Nephron (organoid): ENCODE measurements at regions not wholly inside any gene's neighbourhood (a gene's known extent, or its start where the extent isn't known, plus 50 kb on each side); places are given as distances from the start of the nearest gene placed in this dataset.
"Not testable (repeated sequence)": the region's sequence is repeated elsewhere in the genome, so short reads cannot be mapped to it uniquely, and the experiment has no call there.

Experiments used
- H3K27ac Mint-ChIP-seq, 3 experiments: 2 replicates each; pipeline ENCODE4 v1.8.0; 2020; ENCODE audit warnings: mixed read lengths in 3 of 3, mild to moderate bottlenecking in 2 of 3, moderate library complexity in 1 of 3
- H3K27me3 Mint-ChIP-seq: 2 replicates; pipeline ENCODE4 v1.8.0; 2021; ENCODE audit warnings: low read depth, mild to moderate bottlenecking, moderate library complexity, mixed read lengths
- H3K36me3 Mint-ChIP-seq: 2 replicates; pipeline ENCODE4 v1.8.0; 2020; ENCODE audit warnings: low read depth, mixed read lengths
- H3K4me1 Mint-ChIP-seq: 2 replicates; pipeline ENCODE4 v1.8.0; 2020; ENCODE audit warnings: mixed read lengths
- H3K4me3 Mint-ChIP-seq, 3 experiments: 2 replicates each; pipeline ENCODE4 v1.8.0; 2020; ENCODE audit warnings: mild to moderate bottlenecking in 3 of 3, mixed read lengths in 3 of 3, moderate library complexity in 2 of 3
- H3K9me3 Mint-ChIP-seq: 2 replicates; pipeline ENCODE4 v1.8.0; 2020; ENCODE audit warnings: mixed read lengths
- CTCF ChIP-seq, 3 experiments: fragments of 200-600 bp; sonication (generic); IDR thresholded peaks; one replicate each; pipeline ENCODE4 v1.5.0; 2021; ENCODE audit warnings: antibody characterized with exemption in 3 of 3; ENCODE audit not compliant: unreplicated experiment in 3 of 3

DNA sequence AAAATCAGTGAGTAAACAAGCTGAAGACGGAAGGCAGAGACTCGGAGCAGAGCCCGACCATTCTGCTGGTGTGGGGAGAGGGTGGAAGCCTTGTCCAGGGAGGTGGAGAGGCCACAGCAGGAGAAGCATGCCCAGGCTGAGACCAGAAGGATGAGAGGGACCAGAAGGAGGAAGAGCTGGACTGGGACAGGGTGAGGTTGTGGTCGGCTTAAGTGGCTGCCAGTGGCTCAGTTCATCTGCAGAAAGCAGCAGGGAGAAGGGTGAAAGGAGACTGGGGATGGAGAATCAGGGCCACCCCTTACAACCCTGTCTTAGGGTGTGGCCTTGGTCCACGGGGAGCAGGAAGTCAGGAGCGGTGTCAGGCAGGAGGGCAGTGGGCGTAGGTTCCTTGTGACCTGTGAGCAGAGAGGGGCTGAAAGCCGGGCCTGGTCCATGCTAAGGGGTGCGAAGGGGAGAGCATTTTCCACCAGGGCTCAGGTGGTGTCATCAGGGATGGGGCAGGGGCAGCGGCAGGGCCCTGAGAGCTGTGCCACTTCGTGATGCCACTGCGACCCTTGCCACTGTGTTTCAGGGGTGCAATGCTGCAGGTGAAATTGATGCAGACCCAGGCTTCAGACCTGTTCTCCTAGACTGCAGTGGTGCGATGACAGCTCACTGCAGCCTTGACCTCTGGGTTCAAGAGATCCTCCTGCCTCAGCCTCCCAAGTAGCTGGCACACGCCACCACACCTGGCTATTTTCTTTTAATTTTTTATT, 81.1 kb downstream of the TTLL2 start:
- H3K27ac Mint-ChIP-seq: no peak overlapping the region
- no peaks in the 10 kb centered on the region for H3K4me1 Mint-ChIP-seq
- no peaks in the 10 kb centered on the region for H3K9me3 Mint-ChIP-seq
- H3K4me3 Mint-ChIP-seq: no peak overlapping the region
- H3K36me3 Mint-ChIP-seq: no peaks in the 10 kb centered on the region
- peaks cover 32% of the 10 kb centered on the region for H3K27me3 Mint-ChIP-seq
- no peak for TF ChIP-seq CTCF (IDR thresholded peaks at IDR 0.05; ENCODE audit: unreplicated experiment in 3 of 3)

DNA sequence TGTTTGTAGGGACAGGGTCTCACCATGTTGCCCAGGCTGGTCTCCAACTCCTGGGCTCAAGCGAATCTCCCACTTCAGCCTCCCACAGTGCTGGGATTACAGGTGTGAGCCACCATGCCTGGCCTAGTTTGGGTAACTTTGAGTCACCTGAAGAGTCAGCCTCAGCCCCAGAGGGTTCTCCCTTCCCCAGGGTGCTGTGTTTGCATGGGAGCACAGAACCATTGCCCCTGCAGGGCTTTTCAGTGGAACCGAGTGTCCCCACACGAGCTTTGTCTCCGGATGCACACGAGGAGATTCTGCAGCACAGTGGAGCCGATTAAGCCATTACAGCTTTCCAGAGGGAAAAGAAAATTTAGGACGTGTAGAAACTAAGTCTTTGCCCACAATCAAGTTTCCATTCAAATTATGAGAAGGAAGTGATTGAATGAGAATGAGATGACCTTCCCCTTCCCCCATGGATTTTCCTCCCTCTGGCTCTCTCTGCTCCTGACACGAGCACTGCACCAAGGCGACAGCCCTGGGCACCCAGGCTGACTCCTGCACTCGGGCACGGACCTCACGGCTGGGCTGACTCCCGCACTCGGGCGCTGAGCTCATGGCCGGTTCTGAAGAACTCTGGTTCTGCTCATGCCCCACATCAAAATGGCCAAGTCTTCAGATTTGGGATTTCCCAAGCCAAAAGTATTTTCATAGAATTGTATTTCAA, 81.8 kb downstream of the TTLL2 start:
- H3K4me1 Mint-ChIP-seq, H3K9me3 Mint-ChIP-seq, H3K27ac Mint-ChIP-seq, H3K4me3 Mint-ChIP-seq, H3K36me3 Mint-ChIP-seq: not testable (repeated sequence)
- H3K27me3 Mint-ChIP-seq: peaks cover 32% of the 10 kb centered on the region

GRCh38 chr6:167407239-167408064, 82.6 kb downstream of the TTLL2 start:
- Mint-ChIP-seq H3K27me3 (peaks cover 32% of the 10 kb centered on the region), H3K4me3 (no peak overlapping the region), H3K4me1 (no peaks in the 10 kb centered on the region), H3K36me3 (no peaks in the 10 kb centered on the region), H3K27ac (no peak overlapping the region), H3K9me3 (no peaks in the 10 kb centered on the region)
- TF ChIP-seq CTCF (IDR thresholded peaks at IDR 0.05; ENCODE audit: unreplicated experiment in 3 of 3): no peak

DNA sequence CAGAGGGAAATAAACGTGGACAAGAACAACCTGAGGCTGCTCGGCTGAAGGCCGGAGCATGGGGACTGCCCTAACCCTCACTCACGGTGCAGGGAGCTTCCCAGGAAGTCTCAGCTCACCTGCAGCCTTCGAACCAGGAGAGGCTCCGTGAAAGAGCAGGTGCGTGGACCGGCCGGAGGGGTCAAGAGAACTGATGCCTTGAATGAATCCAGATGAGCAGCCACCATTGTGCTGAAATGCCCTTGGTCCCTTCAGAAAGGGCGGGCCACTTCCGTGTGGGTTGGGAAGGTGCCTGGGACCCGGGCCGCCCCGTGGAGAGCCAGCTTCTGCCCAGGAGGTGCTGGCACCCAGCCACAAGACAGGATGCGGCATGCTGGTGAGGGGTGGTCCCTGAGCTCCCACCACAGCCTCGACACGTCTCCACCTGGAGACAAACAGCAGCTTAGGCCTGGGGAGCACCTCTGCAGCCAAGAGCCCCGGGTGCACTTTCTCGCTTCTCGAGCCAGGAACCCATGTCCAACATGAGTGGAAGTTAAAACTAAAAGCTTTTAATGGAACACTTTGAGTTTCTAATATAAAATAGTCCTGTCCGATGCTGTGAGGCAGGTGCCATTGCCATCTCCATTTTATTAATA, 83.5 kb downstream of the TTLL2 start:
- no peak for TF ChIP-seq CTCF (IDR thresholded peaks at IDR 0.05; ENCODE audit: unreplicated experiment in 3 of 3)
- H3K4me1 Mint-ChIP-seq: no peaks in the 10 kb centered on the region
- H3K36me3 Mint-ChIP-seq: no peaks in the 10 kb centered on the region
- no peak overlapping the region for H3K27ac Mint-ChIP-seq
- no peak overlapping the region for H3K4me3 Mint-ChIP-seq
- H3K27me3 Mint-ChIP-seq: peaks cover 38% of the 10 kb centered on the region
- no peaks in the 10 kb centered on the region for H3K9me3 Mint-ChIP-seq

DNA sequence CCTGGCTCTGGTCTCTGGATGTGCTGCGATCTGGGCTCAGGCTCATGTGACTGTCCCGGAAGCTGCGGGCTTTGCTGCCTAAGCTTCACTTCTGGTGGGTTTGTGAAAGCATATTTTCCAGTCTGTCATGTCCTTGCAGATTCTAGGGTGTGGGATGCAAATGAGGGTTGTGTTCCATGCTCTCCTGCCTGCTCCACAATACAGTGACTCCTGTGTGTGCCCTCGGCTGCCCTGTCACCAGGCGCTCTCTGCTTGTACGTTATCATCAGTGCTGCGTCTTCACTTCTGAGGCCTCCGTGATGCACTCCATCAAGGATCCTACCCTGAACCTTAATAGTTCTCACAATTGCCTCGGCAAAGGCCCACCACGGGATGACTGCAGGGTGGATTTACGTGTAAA, 84.2 kb downstream of the TTLL2 start:
- no peak for TF ChIP-seq CTCF (IDR thresholded peaks at IDR 0.05; ENCODE audit: unreplicated experiment in 3 of 3)
- H3K4me1 Mint-ChIP-seq: no peaks in the 10 kb centered on the region
- H3K4me3 Mint-ChIP-seq: no peak overlapping the region
- H3K9me3 Mint-ChIP-seq: no peaks in the 10 kb centered on the region
- H3K27ac Mint-ChIP-seq: no peak overlapping the region
- H3K36me3 Mint-ChIP-seq: no peaks in the 10 kb centered on the region
- peaks cover 36% of the 10 kb centered on the region for H3K27me3 Mint-ChIP-seq

DNA sequence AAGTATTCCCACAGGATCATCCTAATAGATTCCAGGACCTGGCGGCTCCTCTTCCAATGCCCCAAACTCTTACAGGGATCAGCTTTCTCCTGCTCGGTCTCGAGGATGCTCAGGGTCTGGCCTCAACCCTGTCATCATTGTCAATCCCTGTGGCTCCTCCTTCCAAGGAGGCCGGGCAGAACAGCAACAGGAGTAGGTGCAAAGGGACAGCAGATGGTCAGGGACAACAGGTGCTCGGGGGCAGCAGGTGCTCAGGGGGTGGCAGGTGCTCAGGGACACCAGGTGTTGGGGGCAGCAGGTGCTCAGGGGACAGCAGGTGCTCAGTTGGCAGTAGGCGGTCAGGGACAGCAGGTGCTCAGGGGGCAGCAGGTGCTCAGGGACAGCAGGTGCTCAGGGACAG, 84.8 kb downstream of the TTLL2 start:
- H3K9me3 Mint-ChIP-seq: no peaks in the 10 kb centered on the region
- H3K36me3 Mint-ChIP-seq: no peaks in the 10 kb centered on the region
- peaks cover 31% of the 10 kb centered on the region for H3K27me3 Mint-ChIP-seq
- H3K4me3 Mint-ChIP-seq: no peak overlapping the region
- no peak overlapping the region for H3K27ac Mint-ChIP-seq
- H3K4me1 Mint-ChIP-seq: no peaks in the 10 kb centered on the region
- no peak for TF ChIP-seq CTCF (IDR thresholded peaks at IDR 0.05; ENCODE audit: unreplicated experiment in 3 of 3)
